ENCODE measurements at regions not wholly inside any gene's neighbourhood (a gene's known extent, or its start where the extent isn't known, plus 50 kb on each side); places are given as distances from the start of the nearest gene placed in this dataset.

DNA sequence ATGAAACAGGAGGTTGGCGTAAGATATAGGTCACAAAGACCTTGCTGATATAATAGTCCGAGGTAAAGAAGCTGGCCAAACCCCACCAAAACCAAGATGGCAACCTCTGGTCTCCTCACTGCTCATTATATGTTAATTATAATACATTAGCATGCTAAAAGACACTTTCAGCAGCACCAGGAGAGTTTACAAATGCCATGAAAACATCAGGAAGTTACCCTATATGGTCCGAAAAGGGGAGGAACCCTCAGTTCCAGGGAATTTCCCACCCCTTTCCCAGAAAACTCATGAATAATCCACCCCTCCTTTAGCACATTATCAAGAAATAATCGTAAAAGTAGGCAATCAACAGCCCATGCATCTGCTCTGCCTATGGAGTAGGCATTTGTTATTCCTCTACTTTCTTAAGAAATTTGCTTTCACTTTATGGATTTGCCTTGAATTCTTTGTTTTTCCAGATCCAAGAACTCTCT is 923.4 kb downstream of the QKI start:
- no CpG with 5 or more reads among the region's 4 CpGs for WGBS (ENCODE audit: extremely low coverage, insufficient read length, low lambda C conversion rate)
- peaks cover 0 to 3% of the 10 kb centered on the region in 2 experiments; a peak in 1 of 4 replicates for H3K4me1 Mint-ChIP-seq

More for the DNA sequence above, 923.4 kb downstream of the QKI start:
- no peak overlapping the region for H4K8ac ChIP-seq (replicated peaks; ENCODE audit: insufficient read length, low read depth, low read length)
- H4K5ac ChIP-seq (ENCODE audit: insufficient read length, low read depth, low read length), result no peak overlapping the region
- TF ChIP-seq, protein P1, sequence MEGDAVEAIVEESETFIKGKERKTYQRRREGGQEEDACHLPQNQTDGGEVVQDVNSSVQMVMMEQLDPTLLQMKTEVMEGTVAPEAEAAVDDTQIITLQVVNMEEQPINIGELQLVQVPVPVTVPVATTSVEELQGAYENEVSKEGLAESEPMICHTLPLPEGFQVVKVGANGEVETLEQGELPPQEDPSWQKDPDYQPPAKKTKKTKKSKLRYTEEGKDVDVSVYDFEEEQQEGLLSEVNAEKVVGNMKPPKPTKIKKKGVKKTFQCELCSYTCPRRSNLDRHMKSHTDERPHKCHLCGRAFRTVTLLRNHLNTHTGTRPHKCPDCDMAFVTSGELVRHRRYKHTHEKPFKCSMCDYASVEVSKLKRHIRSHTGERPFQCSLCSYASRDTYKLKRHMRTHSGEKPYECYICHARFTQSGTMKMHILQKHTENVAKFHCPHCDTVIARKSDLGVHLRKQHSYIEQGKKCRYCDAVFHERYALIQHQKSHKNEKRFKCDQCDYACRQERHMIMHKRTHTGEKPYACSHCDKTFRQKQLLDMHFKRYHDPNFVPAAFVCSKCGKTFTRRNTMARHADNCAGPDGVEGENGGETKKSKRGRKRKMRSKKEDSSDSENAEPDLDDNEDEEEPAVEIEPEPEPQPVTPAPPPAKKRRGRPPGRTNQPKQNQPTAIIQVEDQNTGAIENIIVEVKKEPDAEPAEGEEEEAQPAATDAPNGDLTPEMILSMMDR (conservative IDR thresholded peaks at IDR 0.05), result no peak
- H2BK20ac ChIP-seq (ENCODE audit: low read depth, low read length, poor library complexity, severe bottlenecking), result no peak overlapping the region
- H3T11ph ChIP-seq (ENCODE audit: low read length), result no peak overlapping the region
- Mint-ChIP-seq H3K9me3 (peaks cover 10 to 15% of the 10 kb centered on the region in 2 experiments), H3K4me3 (no peak overlapping the region), H3K27me3 (ENCODE audit: low read depth) (no peaks in the 10 kb centered on the region; the same call in 1 of the 2 replicates), H3K27ac (peak overlapping the region in 1 of 3 experiments; percentile 80; a peak in 1 of 7 replicates), H3K36me3 (ENCODE audit: insufficient read depth in 1 of 3, low read depth in 3 of 3) (peaks cover 5 to 17% (median 16%) of the 10 kb centered on the region in 3 experiments)
- no peak overlapping the region for H3K56ac ChIP-seq (ENCODE audit: insufficient read length, low read depth, low read length)
- H3K4me2 ChIP-seq (ENCODE audit: insufficient read depth, insufficient read length, low read length), result no peak overlapping the region
- no peak overlapping the region for H4K91ac ChIP-seq (ENCODE audit: insufficient read length, low read depth, low read length)
- no peaks in the 10 kb centered on the region for H3K79me1 ChIP-seq (ENCODE audit: insufficient read depth, low read depth, low read length, poor library complexity, severe bottlenecking)
- H3K14ac ChIP-seq (ENCODE audit: insufficient read depth, low read length), result no peak overlapping the region
- H3K9ac ChIP-seq (ENCODE audit: extremely low read depth, insufficient read length, low read length), result no peak overlapping the region
- no peaks in the 10 kb centered on the region for H3K4me1 ChIP-seq (ENCODE audit: insufficient read depth, low read length)
- H2BK12ac ChIP-seq (ENCODE audit: insufficient read length, low read depth, low read length), result no peak overlapping the region
- H3K9me3 ChIP-seq (ENCODE audit: control insufficient read depth, low read depth, low read length), result peaks cover 4% of the 10 kb centered on the region
- no peak overlapping the region for H2BK15ac ChIP-seq (ENCODE audit: low read depth, low read length)
- H2AK5ac ChIP-seq (ENCODE audit: insufficient read length, low read length), result no peak overlapping the region
- H2AFZ ChIP-seq (ENCODE audit: low read length), result no peak overlapping the region
- H3K79me2 ChIP-seq (ENCODE audit: insufficient read depth, low read length), result no peaks in the 10 kb centered on the region
- no peaks in the 10 kb centered on the region for H3K27me3 ChIP-seq (ENCODE audit: insufficient read depth, low read length)
- DNase-seq, result no peak
- H3K23ac ChIP-seq (ENCODE audit: insufficient read length, low read depth, low read length), result no peak overlapping the region
- no peak overlapping the region for H2BK120ac ChIP-seq (ENCODE audit: low read depth, low read length, poor library complexity, severe bottlenecking)
- H3K27ac ChIP-seq (ENCODE audit: insufficient read length, low read depth, low read length), result no peak overlapping the region
- H4K20me1 ChIP-seq (ENCODE audit: control insufficient read depth, insufficient read depth, insufficient read length), result no peaks in the 10 kb centered on the region
- H2BK5ac ChIP-seq (ENCODE audit: insufficient read length, low read length), result no peak overlapping the region
- H3K4ac ChIP-seq (ENCODE audit: low read depth, low read length), result no peak overlapping the region
- no peak overlapping the region for H3K18ac ChIP-seq (ENCODE audit: insufficient read length, low read depth, low read length)
- H3K23me2 ChIP-seq (ENCODE audit: insufficient read length, low read depth, low read length, poor library complexity, severe bottlenecking), result no peaks in the 10 kb centered on the region

Data from H9 (cell line).